ENCODE measurements at regions not wholly inside any gene's neighbourhood (a gene's known extent, or its start where the extent isn't known, plus 50 kb on each side); places are given as distances from the start of the nearest gene placed in this dataset.

DNA sequence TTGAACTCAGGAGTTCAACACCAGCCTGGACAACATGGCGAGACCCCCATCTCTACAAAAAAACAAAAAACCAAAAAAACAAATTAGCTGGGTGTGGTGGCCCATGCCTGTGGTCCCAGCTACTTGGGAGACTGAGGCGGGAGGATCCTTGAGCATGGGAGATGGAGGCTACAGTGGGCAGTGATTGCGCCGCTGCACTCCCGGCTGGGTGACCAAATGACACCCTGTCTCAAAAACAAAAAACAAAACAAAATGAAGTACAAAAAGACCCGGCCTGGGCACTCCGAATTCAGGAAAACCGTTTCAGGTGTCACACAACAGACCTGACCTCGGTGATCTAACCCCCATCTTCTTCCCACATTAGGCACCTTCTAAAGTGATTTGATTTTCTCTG lies 65.5 kb downstream of the INSIG1 start:
- TF ChIP-seq CTCF (IDR thresholded peaks at IDR 0.05) (no peak), POLR2AphosphoS5 (IDR thresholded peaks at IDR 0.05) (no peak), POLR2A (IDR thresholded peaks at IDR 0.05) (no peak)

Data from prostate gland (tissue), 2 donors.